IPS-18c (cell line): ENCODE measurements at regions not wholly inside any gene's neighbourhood (a gene's known extent, or its start where the extent isn't known, plus 50 kb on each side); places are given as distances from the start of the nearest gene placed in this dataset.
"Not testable (repeated sequence)": the region's sequence is repeated elsewhere in the genome, so short reads cannot be mapped to it uniquely, and the experiment has no call there.

Source experiments
- H3K4me3 ChIP-seq: 2 replicates; pipeline ENCODE4 v1.7.0; 2013; ENCODE audit warnings: low read depth, mild to moderate bottlenecking, low read length, moderate library complexity; ENCODE audit not compliant: insufficient read depth
- H3K9me3 ChIP-seq: one replicate; pipeline ENCODE4 v1.6.1; 2013; ENCODE audit warnings: mild to moderate bottlenecking, low read length, moderate library complexity; ENCODE audit not compliant: control insufficient read depth, insufficient read depth

GRCh38 chr5:25357605-25358004, 712.8 kb upstream of the CDH10 start:
- Histone ChIP-seq H3K9me3 (no peaks in the 10 kb centered on the region), H3K4me3 (no peak overlapping the region)

- Histone ChIP-seq H3K4me3 (no peak overlapping the region), H3K9me3 (no peaks in the 10 kb centered on the region)
Measured at GRCh38 chr5:25349746-25350145, 705.0 kb upstream of the CDH10 start.

- no peak overlapping the region for H3K4me3 ChIP-seq
- H3K9me3 ChIP-seq: no peaks in the 10 kb centered on the region
Measured at GRCh38 chr5:25345240-25345771, 700.5 kb upstream of the CDH10 start.

- Histone ChIP-seq H3K4me3 (no peak overlapping the region), H3K9me3 (no peaks in the 10 kb centered on the region)
Measured at GRCh38 chr5:25339541-25339940, 694.8 kb upstream of the CDH10 start.

- no peaks in the 10 kb centered on the region for H3K9me3 ChIP-seq
- no peak overlapping the region for H3K4me3 ChIP-seq
Measured at GRCh38 chr5:25334350-25334749, 689.6 kb upstream of the CDH10 start.

GRCh38 chr5:25330721-25331120, 685.9 kb upstream of the CDH10 start:
- Histone ChIP-seq H3K4me3 (no peak overlapping the region), H3K9me3 (no peaks in the 10 kb centered on the region)

- Histone ChIP-seq H3K4me3 (no peak overlapping the region), H3K9me3 (no peaks in the 10 kb centered on the region)
Measured at GRCh38 chr5:25327172-25327571, 682.4 kb upstream of the CDH10 start.

GRCh38 chr5:25301836-25302235, 657.1 kb upstream of the CDH10 start:
- Histone ChIP-seq H3K9me3 (no peaks in the 10 kb centered on the region), H3K4me3 (no peak overlapping the region)

GRCh38 chr5:25295067-25295466, 650.3 kb upstream of the CDH10 start:
- no peaks in the 10 kb centered on the region for H3K9me3 ChIP-seq

GRCh38 chr5:25289766-25290165, 645.0 kb upstream of the CDH10 start:
- not testable (repeated sequence) for H3K4me3 ChIP-seq, H3K9me3 ChIP-seq

More at GRCh38 chr5:25295067-25295466, 650.3 kb upstream of the CDH10 start:
- H3K4me3 ChIP-seq: no peak overlapping the region

GRCh38 chr5:25286319-25286718, 641.5 kb upstream of the CDH10 start:
- H3K9me3 ChIP-seq: no peaks in the 10 kb centered on the region
- no peak overlapping the region for H3K4me3 ChIP-seq

- H3K4me3 ChIP-seq: no peak overlapping the region
- H3K9me3 ChIP-seq: no peaks in the 10 kb centered on the region
Measured at GRCh38 chr5:25285136-25285535, 640.4 kb upstream of the CDH10 start.

GRCh38 chr5:25263507-25263906, 618.7 kb upstream of the CDH10 start:
- not testable (repeated sequence) for H3K4me3 ChIP-seq

GRCh38 chr5:25262221-25262620, 617.4 kb upstream of the CDH10 start:
- H3K9me3 ChIP-seq: no peaks in the 10 kb centered on the region

More at GRCh38 chr5:25263507-25263906, 618.7 kb upstream of the CDH10 start:
- H3K9me3 ChIP-seq: not testable (repeated sequence)

GRCh38 chr5:25255128-25255527, 610.4 kb upstream of the CDH10 start:
- Histone ChIP-seq H3K9me3 (no peaks in the 10 kb centered on the region), H3K4me3 (no peak overlapping the region)

More at GRCh38 chr5:25262221-25262620, 617.4 kb upstream of the CDH10 start:
- H3K4me3 ChIP-seq: no peak overlapping the region

- Histone ChIP-seq H3K4me3 (no peak overlapping the region), H3K9me3 (no peaks in the 10 kb centered on the region)
Measured at GRCh38 chr5:25241981-25242380, 597.2 kb upstream of the CDH10 start.

- not testable (repeated sequence) for H3K4me3 ChIP-seq, H3K9me3 ChIP-seq
Measured at GRCh38 chr5:25238720-25239119, 593.9 kb upstream of the CDH10 start.

- H3K9me3 ChIP-seq: no peaks in the 10 kb centered on the region
- no peak overlapping the region for H3K4me3 ChIP-seq
Measured at GRCh38 chr5:25224316-25224982, 579.7 kb upstream of the CDH10 start.

GRCh38 chr5:25199902-25200301, 555.1 kb upstream of the CDH10 start:
- H3K4me3 ChIP-seq: not testable (repeated sequence)

More at GRCh38 chr5:25199902-25200301, 555.1 kb upstream of the CDH10 start:
- H3K9me3 ChIP-seq: not testable (repeated sequence)
